ENCODE measurements at regions not wholly inside any gene's neighbourhood (a gene's known extent, or its start where the extent isn't known, plus 50 kb on each side); places are given as distances from the start of the nearest gene placed in this dataset.
A peak's percentile ranks its signal among the peaks of the same experiment; 100 is the strongest.

DNA sequence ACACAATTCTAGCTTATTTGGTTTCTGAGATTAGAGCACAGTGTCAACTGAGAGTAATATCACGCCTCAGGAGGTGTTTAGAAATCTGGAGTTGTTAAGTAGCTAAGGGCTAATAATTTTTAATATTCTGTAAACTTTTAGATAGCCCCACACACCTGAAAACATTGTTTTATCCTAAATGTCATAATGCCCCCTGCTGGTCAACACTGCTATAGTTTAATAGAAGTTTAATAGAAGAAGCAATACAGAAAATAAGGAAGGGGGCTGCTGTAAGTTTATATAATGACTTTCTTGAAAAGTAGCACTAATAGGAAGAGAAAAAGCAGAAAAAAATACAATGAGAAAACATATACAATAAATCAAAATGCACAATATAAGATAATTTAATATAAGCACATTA, 516.4 kb upstream of the PCDH11Y start:
- peak in 1 of 56 donors; percentile 0 for DNase-seq

All from amygdala (tissue), 56 donors.